ENCODE measurements at regions not wholly inside any gene's neighbourhood (a gene's known extent, or its start where the extent isn't known, plus 50 kb on each side); places are given as distances from the start of the nearest gene placed in this dataset.
A peak's percentile ranks its signal among the peaks of the same experiment; 100 is the strongest.

GRCh38 chr6:18988636-18989035, 601.5 kb downstream of the RNF144B start:
- H3K79me2 ChIP-seq (ENCODE audit: low read length), result no peaks in the 10 kb centered on the region
- H3K36me3 ChIP-seq (replicated peaks; ENCODE audit: insufficient read depth, low read length), result no peaks in the 10 kb centered on the region

GRCh38 chr6:18990059-18990978, 603.2 kb downstream of the RNF144B start:
- no peaks in the 10 kb centered on the region for H3K9me3 ChIP-seq (replicated peaks; ENCODE audit: insufficient read depth, low read length)
- peaks cover 9% of the 10 kb centered on the region for H3F3A ChIP-seq (ENCODE audit: insufficient read depth, low read length)
- H3K79me2 ChIP-seq (ENCODE audit: low read length), result no peaks in the 10 kb centered on the region
- H3K9me2 ChIP-seq (replicated peaks; ENCODE audit: insufficient read depth, low read length), result no peaks in the 10 kb centered on the region
- no peak overlapping the region for H2AFZ ChIP-seq (ENCODE audit: low read length)
- peak; percentile 23 for DNase-seq
- H3K9ac ChIP-seq (ENCODE audit: low read length), result no peak overlapping the region
- TF ChIP-seq EZH2phosphoT487 (IDR thresholded peaks at IDR 0.05; ENCODE audit: low read length) (no peak), EZH2 (optimal IDR thresholded peaks at IDR 0.05; ENCODE audit: low read depth, low read length) (no peak), CTCF (IDR thresholded peaks at IDR 0.05; ENCODE audit: low read length) (peak; percentile 37)
- H3K27ac ChIP-seq (ENCODE audit: low read length), result no peak overlapping the region
- H3K27me3 ChIP-seq (replicated peaks; ENCODE audit: insufficient read depth, low read length), result no peaks in the 10 kb centered on the region
- peaks cover 16% of the 10 kb centered on the region for H3K4me1 ChIP-seq (ENCODE audit: low read length)
- H3K4me3 ChIP-seq (ENCODE audit: low read length), result no peak overlapping the region
- no peaks in the 10 kb centered on the region for H4K20me1 ChIP-seq (ENCODE audit: insufficient read depth, low read length)
- no peak overlapping the region for H3K4me2 ChIP-seq (ENCODE audit: low read depth, low read length)
- no peaks in the 10 kb centered on the region for H3K36me3 ChIP-seq (replicated peaks; ENCODE audit: insufficient read depth, low read length)

More at GRCh38 chr6:18988636-18989035, 601.5 kb downstream of the RNF144B start:
- DNase-seq, result no peak
- H3K27me3 ChIP-seq (replicated peaks; ENCODE audit: insufficient read depth, low read length), result no peaks in the 10 kb centered on the region
- peaks cover 17% of the 10 kb centered on the region for H3K4me1 ChIP-seq (ENCODE audit: low read length)
- H3F3A ChIP-seq (ENCODE audit: insufficient read depth, low read length), result peaks cover 9% of the 10 kb centered on the region
- no peak overlapping the region for H3K4me3 ChIP-seq (ENCODE audit: low read length)
- TF ChIP-seq CTCF (IDR thresholded peaks at IDR 0.05; ENCODE audit: low read length) (no peak), EZH2 (optimal IDR thresholded peaks at IDR 0.05; ENCODE audit: low read depth, low read length) (no peak), EZH2phosphoT487 (IDR thresholded peaks at IDR 0.05; ENCODE audit: low read length) (no peak)
- H3K4me2 ChIP-seq (ENCODE audit: low read depth, low read length), result no peak overlapping the region
- H3K9me2 ChIP-seq (replicated peaks; ENCODE audit: insufficient read depth, low read length), result no peaks in the 10 kb centered on the region
- H3K27ac ChIP-seq (ENCODE audit: low read length), result no peak overlapping the region
- H2AFZ ChIP-seq (ENCODE audit: low read length), result no peak overlapping the region
- H4K20me1 ChIP-seq (ENCODE audit: insufficient read depth, low read length), result no peaks in the 10 kb centered on the region
- no peaks in the 10 kb centered on the region for H3K9me3 ChIP-seq (replicated peaks; ENCODE audit: insufficient read depth, low read length)
- H3K9ac ChIP-seq (ENCODE audit: low read length), result no peak overlapping the region

- Histone ChIP-seq H3K27me3 (replicated peaks; ENCODE audit: insufficient read depth, low read length) (no peaks in the 10 kb centered on the region), H3F3A (ENCODE audit: insufficient read depth, low read length) (no peaks in the 10 kb centered on the region), H3K4me2 (ENCODE audit: low read depth, low read length) (0 out of 2 replicates have a peak overlapping the region, but pooled peaks have one; percentile 14), H2AFZ (ENCODE audit: low read length) (peak overlapping the region; percentile 45; the same call in 1 of the 2 replicates), H3K36me3 (replicated peaks; ENCODE audit: insufficient read depth, low read length) (no peaks in the 10 kb centered on the region), H3K4me1 (ENCODE audit: low read length) (no peaks in the 10 kb centered on the region), H3K9me3 (replicated peaks; ENCODE audit: insufficient read depth, low read length) (no peaks in the 10 kb centered on the region), H4K20me1 (ENCODE audit: insufficient read depth, low read length) (no peaks in the 10 kb centered on the region), H3K27ac (ENCODE audit: low read length) (no peak overlapping the region), H3K9ac (ENCODE audit: low read length) (no peak overlapping the region), H3K9me2 (replicated peaks; ENCODE audit: insufficient read depth, low read length) (no peaks in the 10 kb centered on the region), H3K4me3 (ENCODE audit: low read length) (no peak overlapping the region), H3K79me2 (ENCODE audit: low read length) (no peaks in the 10 kb centered on the region)
- TF ChIP-seq EZH2phosphoT487 (IDR thresholded peaks at IDR 0.05; ENCODE audit: low read length) (no peak), EZH2 (optimal IDR thresholded peaks at IDR 0.05; ENCODE audit: low read depth, low read length) (no peak), CTCF (IDR thresholded peaks at IDR 0.05; ENCODE audit: low read length) (peak; percentile 81)
- DNase-seq, result peak; percentile 78
Measured at GRCh38 chr6:18997375-18997826, 610.3 kb downstream of the RNF144B start.

Data from MM.1S (cell line).